ENCODE measurements at regions not wholly inside any gene's neighbourhood (a gene's known extent, or its start where the extent isn't known, plus 50 kb on each side); places are given as distances from the start of the nearest gene placed in this dataset.
A peak's percentile ranks its signal among the peaks of the same experiment; 100 is the strongest.

DNA sequence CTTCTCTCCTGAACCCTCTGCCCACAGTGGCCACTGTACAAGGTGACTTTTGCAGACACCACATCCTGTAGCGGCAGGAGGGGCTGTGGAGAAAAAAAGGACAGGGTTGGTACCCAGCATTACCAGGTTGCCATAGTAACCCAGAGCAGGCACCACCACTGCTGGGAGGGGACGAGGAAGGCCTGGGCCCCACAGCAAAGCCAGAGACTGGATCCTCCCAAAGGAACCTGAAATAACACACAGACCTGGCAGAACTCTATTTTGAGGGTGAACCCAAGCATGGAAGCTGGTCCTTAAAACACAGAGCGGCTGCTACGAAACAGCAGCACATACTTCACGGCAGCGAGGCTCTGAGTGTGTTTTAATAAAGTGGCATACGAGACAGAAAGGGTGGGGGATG is 380.6 kb downstream of the CTTN start:
- DNase-seq, result no peak

DNA sequence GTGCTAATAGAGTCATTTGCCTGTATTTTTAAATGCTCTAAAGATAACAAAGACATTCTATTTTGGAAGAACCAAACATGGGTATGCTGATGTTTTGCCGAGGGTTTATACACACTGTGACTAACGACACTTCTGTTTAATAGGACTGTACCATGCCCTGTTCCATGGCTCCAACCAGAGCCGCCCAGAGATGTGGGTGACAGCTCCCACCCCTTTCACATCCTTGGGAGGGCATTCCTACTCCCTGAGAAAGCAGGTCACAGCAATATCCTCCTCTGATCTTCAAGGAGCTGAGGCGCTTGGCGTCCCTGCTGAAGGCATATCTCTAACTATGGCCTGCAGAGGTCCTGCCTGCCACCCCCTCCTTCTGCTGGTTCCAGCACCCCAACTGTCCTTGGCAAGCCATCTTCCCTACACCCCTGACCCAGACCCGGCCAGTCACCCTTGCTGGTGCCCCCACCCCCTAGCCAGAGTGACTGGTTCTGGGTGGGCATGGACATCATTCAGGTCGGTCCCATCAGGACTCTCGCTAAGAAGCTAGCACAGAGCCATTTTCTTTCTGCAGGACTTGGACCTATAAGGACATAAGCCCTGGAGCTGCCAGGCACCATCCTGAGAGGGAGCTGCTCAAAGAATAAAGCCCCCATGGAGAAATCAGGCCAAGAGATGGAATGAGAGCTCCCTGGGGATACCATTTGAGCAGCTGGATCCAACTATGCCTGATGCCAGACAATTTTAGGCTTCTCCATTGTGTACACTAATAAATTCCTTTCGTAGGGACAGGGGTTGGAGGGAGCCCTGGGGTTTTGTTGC is 381.3 kb downstream of the CTTN start:
- DNase-seq, result no peak

DNA sequence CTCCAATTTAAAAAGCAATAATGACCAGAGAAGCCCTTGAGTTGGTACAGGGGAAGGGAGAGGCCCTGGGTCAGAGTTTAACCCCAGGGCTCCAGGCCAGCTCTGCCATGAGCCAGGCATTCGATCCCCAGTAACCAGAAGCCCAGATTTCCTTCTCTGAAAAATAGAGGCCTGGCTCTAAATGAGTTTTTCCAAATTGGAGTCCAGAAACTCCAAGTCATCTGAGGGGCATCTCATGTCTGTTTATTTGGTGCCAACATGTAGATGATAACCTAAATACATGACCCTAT is 381.9 kb downstream of the CTTN start:
- no peak for DNase-seq

DNA sequence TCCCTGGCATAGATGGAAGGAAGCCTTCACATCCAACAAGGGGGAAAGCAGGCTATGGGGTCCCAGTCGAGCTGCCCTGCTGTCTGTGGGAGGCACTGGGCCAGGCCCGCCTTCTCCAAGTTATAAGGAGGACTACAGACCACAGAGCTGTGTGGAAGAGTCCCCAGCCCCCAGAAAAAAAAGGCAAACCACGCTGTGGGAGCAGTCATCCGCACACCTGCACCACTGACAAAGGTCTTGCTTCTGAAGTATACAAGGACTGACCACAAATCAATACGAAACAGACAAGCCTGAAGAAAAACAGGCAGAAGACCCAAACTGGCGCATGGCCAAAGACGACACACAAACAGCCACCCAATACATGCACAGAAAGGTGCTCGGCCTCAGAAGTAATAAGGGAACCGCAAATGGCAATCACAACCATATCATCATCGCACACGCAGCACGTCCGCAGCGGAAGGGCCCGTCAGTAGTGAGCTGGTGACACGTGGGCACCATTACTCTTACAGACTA is 384.1 kb downstream of the CTTN start:
- DNase-seq, result no peak

DNA sequence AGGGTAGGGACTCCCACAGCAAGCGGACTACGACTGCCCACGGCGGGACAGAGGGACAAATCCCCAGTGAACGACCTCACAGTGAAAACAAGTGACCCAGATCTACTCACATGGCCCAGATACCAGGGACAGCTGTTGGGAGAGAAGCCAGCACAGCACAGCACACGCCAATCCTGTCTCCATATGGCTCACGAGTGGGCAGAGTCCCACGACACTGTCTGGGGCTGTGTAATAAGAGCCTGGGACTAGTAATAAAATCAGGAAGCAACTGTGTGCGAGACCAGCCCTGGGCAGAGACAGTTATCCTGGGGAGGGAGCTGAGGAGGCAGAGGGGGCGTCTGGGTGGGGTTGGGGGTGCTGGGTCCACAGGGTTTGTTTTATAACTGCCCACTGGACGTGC is 385.0 kb downstream of the CTTN start:
- no peak for DNase-seq

DNA sequence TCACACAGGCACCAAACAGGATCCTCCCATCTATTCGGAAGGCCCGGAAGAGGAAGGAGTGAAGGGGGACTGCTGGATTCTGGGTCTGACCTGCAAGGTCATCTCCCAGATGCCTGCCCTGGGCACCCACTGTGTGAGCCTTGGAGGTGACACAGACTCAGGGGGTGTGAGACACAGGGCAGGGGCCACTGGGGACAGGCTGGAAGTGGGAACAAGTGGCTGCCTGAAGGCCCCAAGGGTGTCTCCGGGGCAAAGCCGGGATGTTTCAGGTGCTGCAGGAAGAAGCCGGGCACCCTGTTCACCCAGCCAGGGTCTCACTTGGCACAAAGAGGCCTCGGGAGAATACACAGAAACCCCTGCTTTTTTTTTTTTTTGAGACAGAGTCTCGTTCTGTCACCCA is 385.5 kb downstream of the CTTN start:
- DNase-seq, result no peak

DNA sequence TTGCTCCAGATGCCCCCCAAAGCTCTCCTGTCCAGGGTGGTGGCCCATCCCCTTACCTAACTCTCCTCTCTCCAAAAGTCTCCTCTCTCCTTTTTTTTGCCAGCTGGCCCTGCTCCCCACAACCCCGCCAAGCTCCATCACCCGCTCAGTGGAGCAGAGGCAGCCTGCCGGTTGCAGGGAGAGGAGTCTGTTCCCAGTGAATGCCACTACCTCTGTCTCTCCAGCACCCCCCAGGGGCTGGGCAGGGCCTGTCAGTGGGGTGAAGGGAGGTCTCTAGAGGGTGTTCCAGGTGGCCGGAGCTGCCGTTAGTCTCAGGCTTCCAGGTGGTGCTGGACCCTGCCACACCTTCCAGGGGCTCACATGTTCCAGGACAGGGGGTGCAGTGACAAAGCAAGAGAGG is 387.0 kb downstream of the CTTN start:
- no peak for DNase-seq

DNA sequence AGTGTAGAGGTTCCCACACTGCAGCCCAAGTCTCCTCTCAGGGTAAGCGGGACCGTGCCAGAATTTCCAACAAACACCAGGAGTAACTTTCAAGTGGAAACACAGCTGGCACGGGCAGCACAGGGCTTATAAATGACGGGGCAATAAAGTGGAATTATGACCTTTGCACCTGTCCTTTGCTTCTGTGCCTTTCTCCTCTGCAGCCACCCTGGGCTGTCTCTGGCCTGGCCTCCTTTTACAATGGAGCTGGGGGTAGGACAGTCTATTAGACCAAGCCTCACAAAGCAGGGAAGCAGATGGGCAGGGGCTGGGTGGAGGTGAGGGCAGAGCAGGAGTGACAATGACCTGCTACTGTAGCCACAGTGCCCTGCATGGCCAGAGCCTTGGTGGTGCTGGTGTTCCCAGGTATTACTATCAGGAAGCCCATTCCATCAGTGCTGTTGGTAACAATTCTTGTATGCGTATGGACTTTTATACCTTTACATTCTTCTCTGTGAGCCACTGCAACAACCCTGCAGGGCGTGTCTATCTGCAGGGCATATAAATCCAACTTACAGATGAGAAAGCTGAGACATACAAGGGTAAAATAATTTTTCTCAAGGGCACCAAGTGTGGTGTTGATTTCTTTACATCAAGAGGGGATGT is 387.8 kb downstream of the CTTN start:
- DNase-seq, result no peak

DNA sequence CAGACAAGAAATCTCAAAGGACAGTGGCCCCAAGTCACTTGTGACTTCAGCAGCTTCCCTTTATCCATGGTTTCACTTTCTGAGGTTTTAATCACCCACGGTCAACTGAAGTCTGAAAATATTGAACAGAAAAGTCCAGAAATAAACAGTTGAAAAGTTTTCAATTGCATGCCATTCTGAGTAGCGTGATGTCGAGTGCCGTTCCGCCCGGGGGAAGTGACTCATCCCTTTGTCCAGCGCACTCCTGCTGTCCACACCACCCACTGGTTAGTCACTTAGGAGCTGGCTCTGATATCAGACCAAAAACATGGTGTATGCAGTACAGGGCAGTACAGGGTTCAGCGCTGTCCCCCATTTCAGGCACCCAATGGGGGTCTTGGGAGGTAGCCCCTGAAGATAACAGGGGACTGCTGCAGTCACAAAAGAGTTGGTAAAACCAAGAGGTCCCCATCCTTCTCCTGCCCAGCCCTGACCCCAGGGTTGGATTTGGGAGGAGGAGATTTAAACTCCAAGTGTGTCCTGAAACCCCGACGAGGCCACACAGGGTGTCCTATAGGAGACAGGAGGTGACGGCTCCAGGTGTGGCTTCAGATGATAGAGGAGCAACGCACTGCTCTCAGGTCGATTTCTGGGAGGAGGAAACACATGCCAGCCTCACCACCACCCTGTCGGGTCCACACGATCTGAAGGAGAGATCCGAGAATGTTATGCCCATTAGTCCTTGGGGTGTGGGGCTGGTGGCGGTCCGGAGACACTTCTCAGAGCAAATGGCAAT is 390.1 kb downstream of the CTTN start:
- peak; percentile 73 for DNase-seq

DNA sequence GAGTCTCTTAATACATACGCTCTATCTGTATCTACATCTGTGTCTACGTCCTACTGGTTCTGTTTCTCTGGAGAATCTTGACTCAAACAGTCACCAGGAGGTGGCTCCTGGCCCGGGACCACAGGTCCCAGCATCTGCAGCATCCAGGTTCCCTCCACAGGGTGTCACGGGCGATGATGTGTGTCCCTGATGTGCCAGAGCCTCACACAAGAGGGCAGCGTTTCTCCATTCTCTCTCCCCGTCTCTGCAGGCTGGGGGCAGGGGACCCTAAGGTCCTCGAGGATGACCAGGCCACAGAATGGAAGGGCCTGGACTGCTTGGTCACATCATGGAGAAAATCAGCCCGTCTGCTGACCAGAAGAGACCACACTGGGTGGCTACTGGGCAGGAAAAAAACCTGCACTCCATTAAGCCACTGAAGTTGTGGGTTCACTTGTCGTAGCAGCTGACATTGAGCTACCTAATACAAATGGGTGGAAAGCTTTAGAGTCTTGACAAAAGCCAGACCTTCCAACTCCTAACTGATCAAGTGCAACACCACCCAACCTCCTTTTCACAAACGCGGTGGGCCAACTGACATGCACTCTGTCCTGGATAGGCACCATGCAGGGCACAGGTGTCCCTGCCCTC is 392.5 kb downstream of the CTTN start:
- DNase-seq, result no peak

DNA sequence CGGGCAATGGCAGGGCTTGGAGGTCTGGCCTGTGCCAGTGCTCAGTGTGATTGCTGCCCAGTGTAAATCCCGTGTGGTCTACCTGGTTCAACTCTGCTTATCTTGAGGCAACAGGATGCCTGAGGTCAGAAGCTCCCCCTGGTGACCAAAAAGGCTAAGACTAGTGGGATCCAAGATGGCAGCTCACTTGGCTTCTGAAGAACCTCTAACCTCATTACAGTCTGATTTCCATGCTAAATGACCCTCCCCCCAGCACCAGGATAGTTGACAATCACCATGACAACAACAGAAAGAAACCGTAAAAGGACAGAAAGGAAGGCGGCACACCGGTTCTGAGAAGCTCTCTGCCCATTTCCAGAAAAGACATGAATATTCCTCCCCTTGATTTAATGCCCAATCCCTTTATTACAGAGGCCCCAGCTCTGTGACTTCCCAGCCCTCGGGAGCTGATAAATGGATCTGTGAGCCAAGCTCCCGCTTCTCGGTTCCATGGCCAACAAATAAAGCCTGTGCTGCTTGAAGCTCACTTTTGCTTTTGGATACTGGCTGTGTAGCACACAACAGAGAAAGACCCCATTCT is 398.4 kb downstream of the CTTN start:
- peak; percentile 70 for DNase-seq

DNA sequence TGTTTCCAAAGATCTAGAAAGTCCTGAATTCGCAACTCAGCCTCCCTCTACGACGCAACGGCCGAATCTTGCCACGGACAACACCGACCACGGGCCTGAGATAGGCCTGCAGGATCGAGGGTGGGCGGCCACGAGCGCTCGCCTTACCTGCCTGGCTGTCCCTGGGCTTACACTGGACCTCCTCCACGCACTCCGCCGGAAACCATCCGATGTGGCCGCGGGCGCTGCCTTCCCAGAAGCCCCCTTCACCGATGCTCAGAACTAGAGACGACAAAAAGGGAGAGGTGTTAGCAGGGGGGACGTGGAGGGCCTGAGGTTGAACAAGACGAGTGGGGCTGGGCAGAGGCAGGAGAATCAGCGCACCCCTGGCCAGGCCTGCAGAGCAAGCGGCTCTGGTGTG is 400.0 kb downstream of the CTTN start:
- no peak for DNase-seq

DNA sequence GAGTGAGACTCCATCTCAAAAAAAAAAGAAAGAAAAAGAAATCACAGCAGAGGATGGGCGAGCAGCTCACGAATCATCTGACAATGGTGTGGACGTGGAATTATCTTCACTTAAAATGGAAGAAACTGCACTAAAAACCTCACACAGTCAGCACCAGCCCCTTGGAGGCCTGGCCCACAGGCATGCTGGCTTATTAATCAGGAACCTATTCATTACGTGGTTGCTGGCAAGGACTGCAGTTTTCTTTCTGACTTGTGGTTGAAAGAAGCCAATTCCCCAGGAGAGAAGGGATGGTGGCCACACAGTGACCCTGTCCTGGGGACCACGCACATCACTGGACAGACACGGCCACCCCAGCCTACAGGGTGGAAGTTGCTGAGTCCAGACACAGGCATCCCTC is 401.1 kb downstream of the CTTN start:
- DNase-seq, result no peak

DNA sequence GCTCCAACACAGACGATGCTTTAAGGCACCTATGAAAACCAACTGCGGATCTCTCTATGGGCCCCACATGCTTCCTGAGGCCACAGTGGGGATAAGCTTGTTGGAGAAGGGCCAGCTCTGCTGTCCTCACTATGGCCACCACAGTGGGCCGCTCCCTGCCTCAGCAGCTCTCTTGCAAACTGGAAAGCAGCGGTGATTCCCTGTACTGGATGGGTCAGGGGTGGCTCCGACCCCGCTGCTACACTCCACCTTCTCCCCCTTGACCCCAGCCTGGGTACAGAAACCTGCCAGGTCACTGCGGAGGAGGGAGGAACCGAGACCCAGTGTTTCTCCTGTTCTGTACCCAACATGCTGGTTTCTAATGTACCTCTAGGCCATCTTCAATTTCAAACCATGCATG is 403.9 kb downstream of the CTTN start:
- no peak for DNase-seq

DNA sequence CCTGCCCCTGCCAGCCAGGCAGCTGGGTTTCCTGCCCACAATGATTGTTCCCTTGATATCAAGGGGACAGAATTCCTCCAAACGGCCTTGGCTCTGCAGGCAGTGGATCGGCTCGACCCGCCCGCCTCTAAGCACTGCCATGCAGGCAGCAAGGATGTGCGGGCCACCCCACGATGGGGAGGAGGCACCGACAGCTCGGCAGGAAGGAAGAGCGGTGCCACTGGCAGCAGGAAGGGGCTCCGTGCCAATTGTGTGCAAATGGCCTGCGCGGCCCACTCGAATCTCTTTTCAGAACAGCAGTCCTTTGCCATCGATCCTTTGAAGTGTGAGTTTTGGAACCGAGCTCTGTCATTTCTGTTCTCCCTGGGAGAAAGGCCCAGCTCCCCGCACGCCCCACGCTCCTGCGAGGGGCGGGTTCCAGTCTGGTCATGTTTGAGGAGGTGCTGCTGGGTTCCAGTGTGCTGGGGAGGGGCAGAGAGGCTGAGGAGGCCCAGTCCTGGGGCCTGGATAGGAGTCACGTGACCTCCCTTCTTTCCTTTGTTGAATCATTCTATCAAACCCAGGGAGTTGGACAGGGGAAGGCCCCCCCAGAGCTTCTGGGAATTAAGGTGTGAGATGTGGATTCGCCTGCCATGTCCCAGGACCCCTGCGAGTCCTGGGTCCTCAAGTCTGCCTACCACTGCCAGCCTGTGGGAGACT is 406.0 kb downstream of the CTTN start:
- no peak for DNase-seq

DNA sequence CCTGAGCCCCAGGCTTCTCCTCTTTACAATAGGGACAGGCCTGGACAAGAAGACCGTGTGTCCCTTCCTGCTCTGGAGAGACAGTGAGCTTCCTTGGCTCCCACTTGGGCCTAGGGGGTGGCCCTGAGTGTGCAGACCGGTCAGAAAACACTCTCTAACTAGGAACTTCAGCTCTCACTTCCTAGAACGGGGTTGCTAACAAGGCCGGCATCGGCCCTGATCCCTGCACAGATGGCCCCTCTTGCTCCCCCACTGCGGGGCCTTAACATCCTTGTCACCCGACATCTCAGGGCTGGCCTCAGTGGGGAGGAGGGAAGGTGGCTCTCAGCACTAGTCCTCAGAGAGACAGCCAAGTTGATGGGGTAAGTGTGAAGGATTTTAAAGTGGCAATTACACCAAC is 406.9 kb downstream of the CTTN start:
- no peak for DNase-seq

DNA sequence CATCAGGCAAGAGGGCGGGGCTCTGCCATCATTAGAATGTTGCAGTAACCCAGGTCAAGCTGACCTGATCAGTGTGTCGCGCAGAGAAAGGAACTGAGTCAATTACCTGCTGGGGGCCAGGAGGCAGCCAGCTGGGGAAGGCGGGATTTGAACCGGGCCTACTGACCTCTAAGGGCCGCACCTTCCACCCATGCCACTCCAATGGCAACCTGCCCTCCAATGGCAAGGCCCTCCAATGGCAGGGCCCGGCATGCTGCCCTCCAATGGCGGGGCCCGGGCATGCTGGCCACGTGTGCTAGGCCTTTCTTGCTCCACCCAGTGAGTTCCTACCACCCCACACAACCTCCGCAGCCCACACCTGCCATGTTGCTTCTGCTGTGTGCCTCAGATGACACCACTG is 407.6 kb downstream of the CTTN start:
- no peak for DNase-seq

DNA sequence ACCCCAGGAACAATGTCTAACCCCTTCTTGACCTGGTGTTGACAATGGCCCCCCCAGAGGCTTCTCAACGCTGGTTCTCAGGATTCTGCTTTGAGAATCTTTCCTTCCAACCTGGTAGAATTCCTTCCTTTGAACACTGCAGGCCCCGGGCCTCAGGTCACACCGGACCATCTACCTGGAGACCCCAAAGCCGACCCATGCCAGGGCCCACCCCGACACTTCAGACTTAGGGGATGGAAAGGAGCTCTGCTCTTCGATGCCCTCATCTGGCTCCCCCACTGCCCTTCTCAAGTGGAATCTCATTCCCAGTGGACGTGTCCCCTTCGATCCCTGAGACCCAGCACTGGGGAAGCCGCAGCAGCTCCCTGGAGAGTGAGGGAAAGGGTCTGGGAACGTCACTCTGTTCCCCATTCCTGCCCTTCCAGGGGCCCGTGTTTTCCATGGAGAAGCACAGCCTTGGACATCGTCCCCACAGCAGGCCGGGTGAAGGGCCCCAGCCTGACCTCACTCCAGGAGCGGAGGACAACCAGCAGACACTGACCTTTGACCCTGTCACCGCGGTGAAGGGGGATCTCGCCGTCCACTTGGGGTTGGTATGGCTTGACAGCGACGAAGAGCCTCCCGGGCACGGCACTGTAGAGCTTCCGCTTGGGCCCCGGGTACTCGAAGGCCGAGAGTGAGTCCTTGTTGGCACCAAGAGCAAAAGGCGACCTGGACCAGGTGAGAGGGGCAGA is 408.3 kb downstream of the CTTN start:
- DNase-seq, result no peak

DNA sequence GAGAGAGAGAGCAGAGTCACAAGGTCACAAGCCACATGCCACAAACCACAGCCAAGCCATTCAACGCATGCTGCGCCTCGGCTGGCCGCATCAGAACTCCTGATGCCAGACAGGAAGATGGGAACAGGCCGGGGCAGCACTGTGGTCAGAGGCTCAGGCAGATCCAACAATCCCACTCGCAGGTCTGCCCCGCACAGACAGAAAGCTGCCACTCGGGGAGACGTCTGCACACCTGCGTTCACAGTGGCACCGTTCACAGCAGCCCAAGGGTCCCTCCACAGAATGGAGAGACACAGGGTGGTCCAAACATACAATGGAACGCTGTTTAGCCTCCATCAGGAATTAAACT is 408.8 kb downstream of the CTTN start:
- no peak for DNase-seq

DNA sequence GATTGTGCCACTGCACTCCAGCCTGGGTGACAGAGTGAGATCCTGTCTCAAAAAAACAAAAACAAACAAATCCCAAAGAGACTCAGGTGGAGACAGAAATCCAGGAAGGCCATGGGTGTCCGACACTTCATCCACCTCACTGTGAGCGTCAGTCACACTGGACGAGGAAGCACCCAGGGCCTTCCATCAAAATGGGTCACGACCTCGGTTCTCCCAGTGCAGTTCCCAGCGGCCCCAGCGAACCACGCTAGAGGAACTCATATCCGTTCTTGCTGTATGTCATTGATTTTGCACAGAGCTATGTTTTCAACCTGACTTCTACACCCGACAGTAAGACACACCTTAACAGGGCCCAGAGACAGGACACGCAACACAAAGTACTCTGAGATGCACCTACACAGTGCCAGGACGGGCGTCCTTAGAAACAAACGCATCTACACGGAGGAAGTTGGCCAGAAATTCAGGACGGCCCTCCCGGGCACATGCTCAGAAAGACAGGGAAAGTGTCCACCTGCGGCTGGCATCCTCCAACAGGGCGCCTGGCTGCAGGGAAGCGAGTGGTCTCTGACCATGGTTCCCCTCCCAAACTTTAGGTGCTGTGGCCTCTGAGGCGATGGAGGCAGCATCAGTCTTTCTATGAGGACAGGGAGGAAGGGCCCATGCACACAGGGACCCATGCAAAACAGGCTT is 410.5 kb downstream of the CTTN start:
- DNase-seq, result no peak

DNA sequence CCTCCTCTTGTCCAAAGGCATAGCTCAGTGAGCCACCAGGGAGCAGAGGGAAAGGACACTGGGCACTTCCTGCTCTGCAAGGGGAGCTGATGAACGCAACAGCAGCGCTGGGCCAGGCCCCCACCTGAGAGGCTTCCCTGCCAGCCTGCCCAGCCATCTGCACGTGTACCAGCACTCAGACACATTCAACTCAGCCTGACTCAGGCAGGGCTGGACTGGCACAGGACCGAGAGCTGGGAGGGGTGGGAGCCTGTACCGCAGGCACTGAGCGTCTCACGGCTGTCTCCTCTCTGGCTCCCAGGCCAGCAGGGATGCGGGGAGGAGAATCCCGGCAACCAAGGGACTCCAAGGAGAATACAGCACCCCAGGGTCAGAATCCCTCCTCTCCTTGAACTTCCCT is 411.8 kb downstream of the CTTN start:
- DNase-seq, result no peak
